HEK293 (cell line): ENCODE measurements at regions not wholly inside any gene's neighbourhood (a gene's known extent, or its start where the extent isn't known, plus 50 kb on each side); places are given as distances from the start of the nearest gene placed in this dataset.

Experiments used
- CTCF ChIA-PET: fragments of 350-600 bp; formaldehyde crosslinking; extraction: SDS; loops from one replicate; lab custom pipeline; 2021; ENCODE audit warnings: antibody characterized with exemption; lab: Yijun Ruan, JAX
- POLR2A ChIA-PET: fragments of 300-600 bp; formaldehyde crosslinking; extraction: SDS; loops from one replicate; lab custom pipeline; 2020; ENCODE audit warnings: antibody characterized with exemption, inconsistent platforms; lab: Yijun Ruan, JAX
- H3K27ac ChIP-seq: fragments of 200-500 bp; sonication (Bioruptor generic); 2 replicates; pipeline ENCODE4 v1.5.1; 2014; ENCODE audit warnings: low read depth, low read length, control low read depth, inconsistent platforms; ENCODE audit errors: extremely low read depth
- H3K36me3 ChIP-seq, 2 experiments: fragments of 200-500 bp in 1 of 2; sonication (Bioruptor generic) in 1 of 2; 1 replicate in 1 of 2; 2 replicates in 1 of 2; pipeline ENCODE4 v1.5.1; 2014 to 2017; ENCODE audit warnings: inconsistent platforms in 2 of 2, low read length in 2 of 2; ENCODE audit not compliant: control insufficient read depth in 2 of 2, insufficient read depth in 1 of 2
- H3K4me1 ChIP-seq: fragments of 200-500 bp; sonication (Bioruptor generic); 2 replicates; pipeline ENCODE4 v1.5.1; 2014; ENCODE audit warnings: mild to moderate bottlenecking, low read length, inconsistent platforms; ENCODE audit not compliant: control insufficient read depth, insufficient read depth
- H3K4me3 ChIP-seq: 2 replicates; pipeline ENCODE4 v1.5.1; 2011; ENCODE audit warnings: low read depth, mild to moderate bottlenecking, control low read depth, low read length, moderate library complexity
- H3K9me3 ChIP-seq: fragments of 200-500 bp; sonication (Bioruptor generic); 2 replicates; pipeline ENCODE4 v1.5.1; 2014; ENCODE audit warnings: low read depth, low read length, inconsistent platforms; ENCODE audit not compliant: control insufficient read depth, insufficient read depth
- CTCF ChIP-seq: fragments of 450-650 bp; formaldehyde crosslinking; IDR thresholded peaks from 2 replicates; pipeline ENCODE4 v1.5.1; 2016; ENCODE audit warnings: missing biosample characterization, missing genetic modification characterization
- FEZF1 ChIP-seq: fragments of 450-650 bp; formaldehyde crosslinking; IDR thresholded peaks from 2 replicates; pipeline ENCODE4 v1.5.1; 2016; ENCODE audit warnings: missing biosample characterization, missing genetic modification characterization
- GLI4 ChIP-seq: fragments of 450-650 bp; formaldehyde crosslinking; IDR thresholded peaks from 2 replicates; pipeline ENCODE4 v1.5.1; 2016; ENCODE audit warnings: missing biosample characterization, missing genetic modification characterization
- KLF17 ChIP-seq: fragments of 450-650 bp; formaldehyde crosslinking; IDR thresholded peaks from 2 replicates; pipeline ENCODE4 v1.5.1; 2016; ENCODE audit warnings: missing biosample characterization, missing genetic modification characterization
- PRDM6 ChIP-seq: fragments of 450-650 bp; formaldehyde crosslinking; IDR thresholded peaks from 2 replicates; pipeline ENCODE4 v1.5.1; 2017; ENCODE audit warnings: missing biosample characterization, missing genetic modification characterization
- SCRT2 ChIP-seq: fragments of 450-650 bp; formaldehyde crosslinking; IDR thresholded peaks from 2 replicates; pipeline ENCODE4 v1.5.1; 2016; ENCODE audit warnings: missing biosample characterization, missing genetic modification characterization
- TSHZ1 ChIP-seq: fragments of 450-650 bp; formaldehyde crosslinking; IDR thresholded peaks from 2 replicates; pipeline ENCODE4 v1.5.1; 2016; ENCODE audit warnings: missing biosample characterization, missing genetic modification characterization, borderline replicate concordance
- ZBTB8A ChIP-seq: fragments of 450-650 bp; formaldehyde crosslinking; IDR thresholded peaks from 2 replicates; pipeline ENCODE4 v1.5.1; 2016; ENCODE audit warnings: missing biosample characterization, missing genetic modification characterization
- ZNF114 ChIP-seq: fragments of 450-650 bp; formaldehyde crosslinking; IDR thresholded peaks from 2 replicates; pipeline ENCODE4 v1.5.0; 2017; ENCODE audit warnings: missing biosample characterization, missing genetic modification characterization
- ZNF138 ChIP-seq: fragments of 450-650 bp; formaldehyde crosslinking; IDR thresholded peaks from 2 replicates; pipeline ENCODE4 v1.5.1; 2016; ENCODE audit warnings: missing biosample characterization, missing genetic modification characterization, borderline replicate concordance
- ZNF174 ChIP-seq: fragments of 450-650 bp; formaldehyde crosslinking; IDR thresholded peaks from 2 replicates; pipeline ENCODE4 v1.5.0; 2017; ENCODE audit warnings: missing biosample characterization, mild to moderate bottlenecking, missing genetic modification characterization
- ZNF175 ChIP-seq: fragments of 450-650 bp; formaldehyde crosslinking; IDR thresholded peaks from 2 replicates; pipeline ENCODE4 v1.5.1; 2016; ENCODE audit warnings: missing biosample characterization, missing genetic modification characterization
- ZNF211 ChIP-seq: fragments of 450-650 bp; formaldehyde crosslinking; IDR thresholded peaks from 2 replicates; pipeline ENCODE4 v1.5.1; 2016; ENCODE audit warnings: low read depth, missing biosample characterization, missing genetic modification characterization
- ZNF24 ChIP-seq: fragments of 450-650 bp; formaldehyde crosslinking; IDR thresholded peaks from 2 replicates; pipeline ENCODE4 v1.5.1; 2016; ENCODE audit warnings: missing biosample characterization, missing genetic modification characterization
- ZNF280D ChIP-seq: fragments of 450-650 bp; formaldehyde crosslinking; IDR thresholded peaks from 2 replicates; pipeline ENCODE4 v1.5.1; 2016; ENCODE audit warnings: missing biosample characterization, missing genetic modification characterization
- ZNF423 ChIP-seq: fragments of 450-650 bp; formaldehyde crosslinking; IDR thresholded peaks from 2 replicates; pipeline ENCODE4 v1.5.1; 2016; ENCODE audit warnings: missing biosample characterization, missing genetic modification characterization
- ZNF830 ChIP-seq: fragments of 450-650 bp; IDR thresholded peaks from 2 replicates; pipeline ENCODE4 v1.5.0; 2018; ENCODE audit warnings: missing biosample characterization, missing genetic modification characterization, low read depth, mild to moderate bottlenecking, moderate library complexity
- ZXDB ChIP-seq: fragments of 450-650 bp; formaldehyde crosslinking; IDR thresholded peaks from 2 replicates; pipeline ENCODE4 v1.5.1; 2016; ENCODE audit warnings: missing biosample characterization, missing genetic modification characterization
- TF ChIP-seq, protein P1 (sequence below): fragments of 450-650 bp; formaldehyde crosslinking; IDR thresholded peaks from 2 replicates; pipeline ENCODE4 v1.5.1; 2017; ENCODE audit warnings: missing biosample characterization, mild to moderate bottlenecking, missing genetic modification characterization, moderate library complexity

DNA sequence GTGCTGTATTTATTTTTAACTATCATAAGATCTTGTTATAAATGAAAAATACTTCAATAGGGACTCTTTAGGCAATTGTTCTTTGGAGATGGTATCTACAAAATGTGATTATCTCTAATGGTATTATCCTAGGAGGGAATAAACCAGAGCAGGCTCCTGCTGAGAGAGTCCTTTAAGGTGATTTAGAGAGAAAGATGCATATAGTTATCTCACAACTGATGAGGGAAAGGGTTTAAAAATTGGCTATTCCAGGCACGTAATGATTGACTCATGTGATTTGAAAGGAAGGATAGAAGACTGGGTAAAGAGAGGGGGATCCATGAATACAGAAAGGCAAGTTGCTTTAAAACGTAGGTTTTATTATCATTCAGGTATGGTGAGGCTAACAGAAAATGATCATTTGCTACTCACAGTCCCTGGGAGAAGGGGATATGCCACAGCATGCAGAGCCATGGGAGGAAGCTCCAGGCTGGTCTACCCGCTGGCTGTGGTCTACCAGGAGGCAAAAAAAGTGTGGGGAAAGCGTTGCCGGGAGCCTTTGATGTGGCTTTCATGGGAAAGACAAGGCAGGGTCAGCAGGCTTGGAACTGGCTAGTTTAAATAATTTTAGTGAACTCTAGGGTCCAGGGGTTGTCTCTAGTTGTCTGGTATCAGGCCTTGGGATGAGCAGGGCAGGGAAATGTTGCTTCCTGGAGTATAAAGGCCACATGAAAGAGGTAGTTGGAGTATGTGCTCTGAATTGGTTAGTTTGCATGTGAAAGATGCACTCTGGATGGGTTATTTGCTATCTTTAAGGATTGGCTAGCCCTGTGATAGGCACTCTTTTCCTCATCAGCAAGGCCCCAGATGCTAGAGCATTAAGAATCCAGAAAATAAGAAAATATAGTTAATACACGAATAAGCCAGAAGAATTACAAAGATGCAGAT is 798.4 kb upstream of the GRM7 start (continued):
- no peak for TF ChIP-seq ZNF280D (tag by site-specific recombination)
- no peak for TF ChIP-seq ZBTB8A (tag by site-specific recombination)
- TF ChIP-seq FEZF1 (tag by site-specific recombination), result no peak
- no peak for TF ChIP-seq SCRT2 (tag by site-specific recombination)

GRCh38 chr3:6066397-6066796 is 794.5 kb upstream of the GRM7 start:
- POLR2A ChIA-PET, result no interaction called here

More at GRCh38 chr3:6066397-6066796, 794.5 kb upstream of the GRM7 start:
- TF ChIP-seq ZNF138 (tag by site-specific recombination) (no peak), ZXDB (tag by site-specific recombination) (no peak), ZNF175 (tag by site-specific recombination) (no peak), PRDM6 (tag by site-specific recombination) (no peak), CTCF (tag by site-specific recombination) (no peak), KLF17 (tag by site-specific recombination) (no peak), GLI4 (tag by site-specific recombination) (no peak), ZNF211 (no peak), ZNF174 (no peak), ZNF830 (tag by site-specific recombination) (no peak), ZNF423 (tag by site-specific recombination) (no peak), ZNF114 (no peak), ZNF24 (tag by site-specific recombination) (no peak), TSHZ1 (no peak)
- TF ChIP-seq, protein P1, sequence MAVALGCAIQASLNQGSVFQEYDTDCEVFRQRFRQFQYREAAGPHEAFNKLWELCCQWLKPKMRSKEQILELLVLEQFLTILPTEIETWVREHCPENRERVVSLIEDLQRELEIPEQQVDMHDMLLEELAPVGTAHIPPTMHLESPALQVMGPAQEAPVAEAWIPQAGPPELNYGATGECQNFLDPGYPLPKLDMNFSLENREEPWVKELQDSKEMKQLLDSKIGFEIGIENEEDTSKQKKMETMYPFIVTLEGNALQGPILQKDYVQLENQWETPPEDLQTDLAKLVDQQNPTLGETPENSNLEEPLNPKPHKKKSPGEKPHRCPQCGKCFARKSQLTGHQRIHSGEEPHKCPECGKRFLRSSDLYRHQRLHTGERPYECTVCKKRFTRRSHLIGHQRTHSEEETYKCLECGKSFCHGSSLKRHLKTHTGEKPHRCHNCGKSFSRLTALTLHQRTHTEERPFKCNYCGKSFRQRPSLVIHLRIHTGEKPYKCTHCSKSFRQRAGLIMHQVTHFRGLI (tag by site-specific recombination), result no peak
- Histone ChIP-seq H3K9me3 (no peaks in the 10 kb centered on the region), H3K4me1 (no peaks in the 10 kb centered on the region), H3K4me3 (no peak overlapping the region), H3K36me3 (no peaks in the 10 kb centered on the region), H3K27ac (no peak overlapping the region)
- CTCF ChIA-PET, result no interaction called here
